ENCODE measurements at regions not wholly inside any gene's neighbourhood (a gene's known extent, or its start where the extent isn't known, plus 50 kb on each side); places are given as distances from the start of the nearest gene placed in this dataset.

GRCh38 chr18:55908901-55909366 is 320.9 kb upstream of the TCF4 start:
- Histone ChIP-seq H3K9me3 (no peaks in the 10 kb centered on the region), H3K4me3 (ENCODE audit: low read depth, low read length) (no peak overlapping the region), H3K36me3 (ENCODE audit: control insufficient read depth, insufficient read depth, low read length) (no peaks in the 10 kb centered on the region), H3K27me3 (replicated peaks; ENCODE audit: control insufficient read depth, insufficient read depth, low read length) (no peaks in the 10 kb centered on the region), H3K4me1 (no peaks in the 10 kb centered on the region)
- Mint-ChIP-seq H3K36me3 (ENCODE audit: insufficient read depth, unreplicated experiment) (no peaks in the 10 kb centered on the region), H3K27me3 (ENCODE audit: insufficient read depth, unreplicated experiment) (no peaks in the 10 kb centered on the region), H3K9me3 (ENCODE audit: unreplicated experiment) (no peaks in the 10 kb centered on the region), H3K27ac (ENCODE audit: unreplicated experiment) (no peak overlapping the region), H3K4me3 (ENCODE audit: unreplicated experiment) (no peak overlapping the region), H3K4me1 (ENCODE audit: low read depth, unreplicated experiment) (no peaks in the 10 kb centered on the region)
- BruUV-seq (replicated peaks), result no TSS peak
- intact Hi-C loops (cut with micrococcal nuclease; ENCODE audit: unreplicated experiment), result no loop called here
- no peak for DNase-seq
- CTCF ChIA-PET, result no interaction called here
- TF ChIP-seq, protein P1, sequence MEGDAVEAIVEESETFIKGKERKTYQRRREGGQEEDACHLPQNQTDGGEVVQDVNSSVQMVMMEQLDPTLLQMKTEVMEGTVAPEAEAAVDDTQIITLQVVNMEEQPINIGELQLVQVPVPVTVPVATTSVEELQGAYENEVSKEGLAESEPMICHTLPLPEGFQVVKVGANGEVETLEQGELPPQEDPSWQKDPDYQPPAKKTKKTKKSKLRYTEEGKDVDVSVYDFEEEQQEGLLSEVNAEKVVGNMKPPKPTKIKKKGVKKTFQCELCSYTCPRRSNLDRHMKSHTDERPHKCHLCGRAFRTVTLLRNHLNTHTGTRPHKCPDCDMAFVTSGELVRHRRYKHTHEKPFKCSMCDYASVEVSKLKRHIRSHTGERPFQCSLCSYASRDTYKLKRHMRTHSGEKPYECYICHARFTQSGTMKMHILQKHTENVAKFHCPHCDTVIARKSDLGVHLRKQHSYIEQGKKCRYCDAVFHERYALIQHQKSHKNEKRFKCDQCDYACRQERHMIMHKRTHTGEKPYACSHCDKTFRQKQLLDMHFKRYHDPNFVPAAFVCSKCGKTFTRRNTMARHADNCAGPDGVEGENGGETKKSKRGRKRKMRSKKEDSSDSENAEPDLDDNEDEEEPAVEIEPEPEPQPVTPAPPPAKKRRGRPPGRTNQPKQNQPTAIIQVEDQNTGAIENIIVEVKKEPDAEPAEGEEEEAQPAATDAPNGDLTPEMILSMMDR (IDR thresholded peaks at IDR 0.05; ENCODE audit: insufficient read depth in 1 of 2, low read depth in 1 of 2, low read length in 1 of 2, severe bottlenecking in 1 of 2, unreplicated experiment in 1 of 2), result no peak
- POLR2A ChIA-PET, result no interaction called here

- TF ChIP-seq, protein P1 (IDR thresholded peaks at IDR 0.05; ENCODE audit: insufficient read depth in 1 of 2, low read depth in 1 of 2, low read length in 1 of 2, severe bottlenecking in 1 of 2, unreplicated experiment in 1 of 2), result no peak
- H3K27ac Mint-ChIP-seq (ENCODE audit: unreplicated experiment), result no peak overlapping the region
These were observed 319.6 kb upstream of the TCF4 start for GRCh38 chr18:55907453-55908175.

DNA sequence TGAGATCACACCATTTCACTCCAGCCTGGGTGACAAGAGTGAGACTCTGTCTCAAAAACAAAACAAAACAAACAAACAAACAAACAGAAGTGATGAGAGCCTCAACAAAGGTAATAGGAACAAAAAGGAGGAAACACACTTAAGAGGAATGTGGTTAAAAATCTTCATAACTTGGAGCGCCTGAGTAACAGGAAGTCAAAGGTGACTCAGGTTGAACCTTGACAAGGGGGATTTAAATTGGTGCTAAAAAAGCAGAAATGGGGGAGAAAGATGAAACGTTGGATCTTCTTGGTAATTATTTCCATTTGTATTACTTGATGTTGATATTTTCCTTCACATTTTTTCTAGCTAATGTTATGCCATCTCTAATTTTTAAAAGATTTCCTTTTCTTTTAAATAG is 318.5 kb upstream of the TCF4 start:
- ChIA-PET CTCF (no interaction called here), POLR2A (no interaction called here)
- no peak overlapping the region for H3K4me3 Mint-ChIP-seq (ENCODE audit: unreplicated experiment)
- no peak overlapping the region for H3K27ac Mint-ChIP-seq (ENCODE audit: unreplicated experiment)
- H3K27me3 Mint-ChIP-seq (ENCODE audit: insufficient read depth, unreplicated experiment), result no peaks in the 10 kb centered on the region
- H3K4me1 Mint-ChIP-seq (ENCODE audit: low read depth, unreplicated experiment), result no peaks in the 10 kb centered on the region
- DNase-seq, result no peak
- Histone ChIP-seq H3K36me3 (ENCODE audit: control insufficient read depth, insufficient read depth, low read length) (no peaks in the 10 kb centered on the region), H3K4me1 (peaks cover 7% of the 10 kb centered on the region), H3K9me3 (no peaks in the 10 kb centered on the region), H3K27me3 (replicated peaks; ENCODE audit: control insufficient read depth, insufficient read depth, low read length) (no peaks in the 10 kb centered on the region), H3K4me3 (ENCODE audit: low read depth, low read length) (no peak overlapping the region)
- no peaks in the 10 kb centered on the region for H3K36me3 Mint-ChIP-seq (ENCODE audit: insufficient read depth, unreplicated experiment)
- no peaks in the 10 kb centered on the region for H3K9me3 Mint-ChIP-seq (ENCODE audit: unreplicated experiment)
- intact Hi-C loops (cut with micrococcal nuclease; ENCODE audit: unreplicated experiment), result no loop called here
- BruUV-seq (replicated peaks), result no TSS peak
- TF ChIP-seq, protein P1 (IDR thresholded peaks at IDR 0.05; ENCODE audit: insufficient read depth in 1 of 2, low read depth in 1 of 2, low read length in 1 of 2, severe bottlenecking in 1 of 2, unreplicated experiment in 1 of 2), result no peak

More at GRCh38 chr18:55907453-55908175, 319.6 kb upstream of the TCF4 start:
- Mint-ChIP-seq H3K4me3 (ENCODE audit: unreplicated experiment) (no peak overlapping the region), H3K4me1 (ENCODE audit: low read depth, unreplicated experiment) (no peaks in the 10 kb centered on the region), H3K27me3 (ENCODE audit: insufficient read depth, unreplicated experiment) (no peaks in the 10 kb centered on the region), H3K9me3 (ENCODE audit: unreplicated experiment) (no peaks in the 10 kb centered on the region), H3K36me3 (ENCODE audit: insufficient read depth, unreplicated experiment) (no peaks in the 10 kb centered on the region)
- Histone ChIP-seq H3K9me3 (no peaks in the 10 kb centered on the region), H3K4me1 (peaks cover 7% of the 10 kb centered on the region), H3K4me3 (ENCODE audit: low read depth, low read length) (no peak overlapping the region), H3K36me3 (ENCODE audit: control insufficient read depth, insufficient read depth, low read length) (no peaks in the 10 kb centered on the region), H3K27me3 (replicated peaks; ENCODE audit: control insufficient read depth, insufficient read depth, low read length) (no peaks in the 10 kb centered on the region)
- BruUV-seq (replicated peaks), result no TSS peak
- intact Hi-C loops (cut with micrococcal nuclease; ENCODE audit: unreplicated experiment), result no loop called here
- CTCF ChIA-PET, result no interaction called here
- no peak for DNase-seq
- POLR2A ChIA-PET, result no interaction called here

Measured in Caco-2 (cell line).